Neural progenitor cell (in vitro differentiated cells): ENCODE measurements at regions not wholly inside any gene's neighbourhood (a gene's known extent, or its start where the extent isn't known, plus 50 kb on each side); places are given as distances from the start of the nearest gene placed in this dataset.
"Not testable (repeated sequence)": the region's sequence is repeated elsewhere in the genome, so short reads cannot be mapped to it uniquely, and the experiment has no call there.

Experiments used
- EZH2 ChIP-seq: fragments of 200-600 bp; sonication (generic); IDR thresholded peaks from 2 replicates; pipeline ENCODE4 v1.6.1; 2017; ENCODE audit warnings: antibody characterized with exemption, mild to moderate bottlenecking, moderate library complexity
- EZH2phosphoT487 ChIP-seq: fragments of 200-600 bp; sonication (generic); IDR thresholded peaks from 2 replicates; pipeline ENCODE4 v1.6.1; 2017; ENCODE audit warnings: antibody characterized with exemption
- TF ChIP-seq, protein P1 (sequence below): fragments of 200-600 bp; sonication (generic); IDR thresholded peaks from 2 replicates; pipeline ENCODE4 v1.5.1; 2017; ENCODE audit warnings: antibody characterized with exemption, mild to moderate bottlenecking

DNA sequence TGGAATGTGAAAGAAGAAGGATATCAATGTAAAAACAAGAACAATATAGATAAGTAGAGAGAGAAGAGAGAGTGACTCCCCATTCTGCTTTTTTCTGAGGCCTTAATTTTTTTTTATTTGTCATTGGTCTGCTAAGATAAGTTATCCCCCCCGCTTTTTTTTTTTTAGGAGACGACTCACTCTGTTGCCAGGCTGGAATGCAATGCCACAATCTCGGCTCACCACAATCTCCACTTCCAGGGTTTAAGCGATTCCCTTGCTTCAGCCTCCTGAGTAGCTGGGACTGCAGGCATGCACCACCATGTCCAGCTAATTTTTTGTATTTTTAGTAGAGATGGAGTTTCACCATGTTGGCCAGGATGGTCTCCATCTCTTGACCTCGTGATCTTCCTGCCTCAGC lies 677.0 kb downstream of the MAFB start:
- TF ChIP-seq, protein P1, sequence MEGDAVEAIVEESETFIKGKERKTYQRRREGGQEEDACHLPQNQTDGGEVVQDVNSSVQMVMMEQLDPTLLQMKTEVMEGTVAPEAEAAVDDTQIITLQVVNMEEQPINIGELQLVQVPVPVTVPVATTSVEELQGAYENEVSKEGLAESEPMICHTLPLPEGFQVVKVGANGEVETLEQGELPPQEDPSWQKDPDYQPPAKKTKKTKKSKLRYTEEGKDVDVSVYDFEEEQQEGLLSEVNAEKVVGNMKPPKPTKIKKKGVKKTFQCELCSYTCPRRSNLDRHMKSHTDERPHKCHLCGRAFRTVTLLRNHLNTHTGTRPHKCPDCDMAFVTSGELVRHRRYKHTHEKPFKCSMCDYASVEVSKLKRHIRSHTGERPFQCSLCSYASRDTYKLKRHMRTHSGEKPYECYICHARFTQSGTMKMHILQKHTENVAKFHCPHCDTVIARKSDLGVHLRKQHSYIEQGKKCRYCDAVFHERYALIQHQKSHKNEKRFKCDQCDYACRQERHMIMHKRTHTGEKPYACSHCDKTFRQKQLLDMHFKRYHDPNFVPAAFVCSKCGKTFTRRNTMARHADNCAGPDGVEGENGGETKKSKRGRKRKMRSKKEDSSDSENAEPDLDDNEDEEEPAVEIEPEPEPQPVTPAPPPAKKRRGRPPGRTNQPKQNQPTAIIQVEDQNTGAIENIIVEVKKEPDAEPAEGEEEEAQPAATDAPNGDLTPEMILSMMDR, result not testable (repeated sequence)
- TF ChIP-seq EZH2, EZH2phosphoT487: not testable (repeated sequence)
